IPS DF 19.7 (cell line): ENCODE measurements at regions not wholly inside any gene's neighbourhood (a gene's known extent, or its start where the extent isn't known, plus 50 kb on each side); places are given as distances from the start of the nearest gene placed in this dataset.
"Not testable (repeated sequence)": the region's sequence is repeated elsewhere in the genome, so short reads cannot be mapped to it uniquely, and the experiment has no call there.

Experiments used
- DNase-seq: peaks from one replicate; pipeline ENCODE4 v3.0.0-alpha.2; 2013; ENCODE audit warnings: low read depth, low spot score

DNA sequence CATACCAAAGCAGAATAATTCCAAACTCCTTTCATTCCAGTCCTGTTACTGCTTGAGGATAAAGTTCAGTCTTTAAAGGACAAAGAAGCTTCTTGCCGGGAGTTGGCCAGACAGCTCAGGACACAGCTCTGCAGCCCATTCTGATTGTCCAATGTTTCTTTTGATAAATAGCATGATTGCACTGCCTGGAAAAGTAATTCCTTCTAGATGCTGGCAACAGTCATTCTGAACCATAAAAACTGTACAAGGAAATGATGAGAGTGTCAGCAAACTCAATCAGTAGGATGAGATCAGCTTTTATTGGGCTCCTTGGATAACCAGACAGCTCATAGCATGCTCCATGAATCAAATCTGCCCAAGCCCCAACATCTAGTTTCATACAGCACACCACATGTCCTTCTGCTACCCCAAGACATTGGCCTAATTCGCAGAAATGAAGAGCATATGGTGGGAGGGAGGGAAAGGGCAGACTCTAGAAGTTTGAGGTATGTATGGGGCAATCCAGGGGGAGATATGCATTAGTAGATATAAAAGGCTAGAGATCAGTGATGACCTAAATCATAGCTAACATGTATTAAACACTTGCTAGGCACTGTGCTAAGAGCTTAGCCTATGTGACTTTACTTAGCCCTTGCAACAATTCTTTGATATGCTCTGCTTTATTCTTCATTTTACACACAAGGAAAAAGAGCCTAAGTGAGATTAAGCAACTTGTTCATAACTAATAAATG is 219.9 kb upstream of the NREP start:
- DNase-seq = no peak

DNA sequence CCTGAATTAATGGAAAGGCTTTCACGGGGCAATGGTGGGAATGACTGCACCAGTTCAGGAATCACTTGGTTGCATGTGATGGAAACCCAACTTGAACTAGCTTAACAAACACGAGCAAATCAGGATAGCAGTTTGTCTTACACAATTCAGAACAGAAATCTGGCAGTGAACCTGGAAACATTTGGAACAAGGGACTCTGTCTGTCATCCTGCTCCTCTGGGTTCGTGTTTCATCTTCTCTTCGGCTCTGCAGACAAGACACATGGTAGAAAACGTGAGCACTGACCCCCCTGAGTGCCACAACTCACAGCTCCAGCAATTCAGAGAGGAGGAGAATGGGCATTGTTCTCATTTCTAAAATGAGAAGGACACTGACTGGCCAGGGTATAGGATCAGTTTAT is 218.1 kb upstream of the NREP start:
- DNase-seq = no peak

DNA sequence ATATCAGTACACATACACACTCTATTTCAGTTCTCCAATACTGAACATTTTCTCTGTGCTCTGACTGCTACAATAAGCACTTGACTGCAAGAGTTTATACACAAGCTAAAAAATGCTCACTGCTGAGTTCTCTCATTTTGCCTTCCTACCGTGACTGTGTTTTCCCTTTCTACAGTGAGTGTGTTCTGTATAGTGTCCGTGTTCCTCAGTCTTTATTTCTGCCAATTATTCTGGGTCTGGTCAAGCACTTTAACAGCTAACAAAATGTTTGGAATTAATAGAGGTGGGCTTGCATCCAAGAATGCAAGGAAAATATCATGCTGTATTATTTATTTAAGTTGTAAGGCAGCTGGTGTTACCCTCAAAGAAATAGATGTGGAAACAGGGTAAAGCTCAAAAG is 217.0 kb upstream of the NREP start:
- DNase-seq = no peak

DNA sequence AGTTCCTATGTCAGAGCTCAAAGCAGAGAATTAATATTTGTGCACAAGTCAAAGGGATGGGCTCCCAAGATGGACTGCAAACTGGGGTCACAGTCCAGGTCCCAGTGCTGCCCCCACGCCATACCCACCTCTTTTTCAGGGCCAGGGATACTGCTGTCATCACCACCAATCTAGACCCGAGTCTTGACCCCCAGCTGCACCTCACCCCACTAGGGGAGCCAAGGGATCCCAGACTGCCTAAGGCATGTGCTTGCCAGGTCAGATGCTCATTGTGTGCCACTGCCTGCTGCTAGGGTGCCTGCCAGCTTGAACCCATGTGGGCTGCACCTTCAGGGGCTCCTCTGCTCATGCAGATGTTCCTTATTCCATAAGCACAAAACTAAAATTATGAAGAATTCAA is 215.6 kb upstream of the NREP start:
- DNase-seq = no peak

DNA sequence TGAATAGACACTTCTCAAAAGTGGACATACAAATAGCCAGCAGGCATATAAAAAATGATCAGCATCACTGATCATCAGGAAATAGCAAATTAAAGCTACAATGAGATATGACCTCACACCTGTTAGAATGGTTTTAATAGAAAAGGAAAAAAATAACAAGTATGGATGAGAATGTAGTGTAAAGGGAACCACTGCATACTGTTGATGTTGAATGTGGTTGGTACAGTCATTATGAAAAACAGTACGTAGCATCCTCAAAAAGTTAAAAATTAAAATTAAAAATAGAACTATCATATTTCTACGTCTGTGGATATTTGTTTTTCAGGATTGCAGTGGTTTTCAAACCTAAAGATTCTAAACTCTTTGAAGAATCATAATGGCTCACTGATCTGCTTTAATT is 215.1 kb upstream of the NREP start:
- no peak for DNase-seq

DNA sequence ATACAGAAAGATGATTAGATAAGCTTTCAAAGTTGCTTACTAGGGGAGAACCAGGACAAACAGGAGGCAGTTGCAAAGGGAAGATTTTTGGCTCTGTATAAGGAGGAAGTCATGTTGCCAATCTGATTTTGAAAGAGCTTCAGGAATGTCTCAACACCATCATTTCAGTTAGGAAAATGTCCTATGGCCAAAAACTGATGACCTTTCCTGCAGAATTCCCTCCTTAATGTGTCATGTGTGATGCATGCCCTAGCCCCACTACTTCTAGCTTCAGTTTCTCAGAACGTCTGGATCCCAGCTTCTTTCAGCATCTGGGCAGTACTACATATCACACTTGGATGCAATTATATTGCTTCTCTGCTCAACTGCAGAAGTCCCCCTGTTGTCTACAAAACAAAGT is 211.5 kb upstream of the NREP start:
- DNase-seq = no peak

DNA sequence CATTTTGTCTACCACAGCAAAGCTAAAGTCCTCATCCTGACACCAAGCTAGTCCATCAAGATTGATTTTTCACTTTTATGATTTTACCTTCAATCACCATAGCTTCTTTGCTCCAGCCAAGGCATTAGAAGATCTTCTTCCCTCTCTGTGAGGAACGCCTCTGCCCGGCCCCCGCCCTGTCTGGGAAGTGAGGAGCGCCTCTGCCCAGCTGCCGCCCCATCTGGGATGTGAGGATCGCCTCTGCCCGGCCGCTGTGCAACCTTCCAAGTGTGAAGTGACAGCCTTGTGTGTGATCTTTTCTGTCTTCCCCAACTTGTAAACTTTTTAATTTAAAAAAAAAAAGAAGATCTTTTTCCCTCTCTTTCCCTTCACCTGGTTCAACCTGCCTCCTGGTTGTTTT is 210.5 kb upstream of the NREP start:
- no peak for DNase-seq

DNA sequence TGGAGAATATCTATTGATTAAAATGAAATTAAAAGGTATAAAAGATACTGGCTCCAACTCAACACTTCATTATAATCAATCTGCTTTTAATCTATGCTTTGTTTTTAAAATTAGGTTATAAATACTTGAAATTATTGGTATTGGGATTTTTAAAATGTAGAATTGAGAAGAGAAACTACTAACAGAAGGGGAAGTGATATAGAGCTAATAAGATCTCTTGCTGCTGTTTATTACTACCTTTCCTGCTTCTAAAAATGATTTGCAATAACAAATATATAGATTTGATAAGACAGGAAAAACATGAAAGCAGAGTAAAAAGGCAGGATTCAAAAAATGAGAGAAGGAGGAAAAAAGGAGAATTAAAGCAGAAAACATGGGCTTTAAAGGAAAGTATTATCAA is 209.3 kb upstream of the NREP start:
- DNase-seq = no peak

DNA sequence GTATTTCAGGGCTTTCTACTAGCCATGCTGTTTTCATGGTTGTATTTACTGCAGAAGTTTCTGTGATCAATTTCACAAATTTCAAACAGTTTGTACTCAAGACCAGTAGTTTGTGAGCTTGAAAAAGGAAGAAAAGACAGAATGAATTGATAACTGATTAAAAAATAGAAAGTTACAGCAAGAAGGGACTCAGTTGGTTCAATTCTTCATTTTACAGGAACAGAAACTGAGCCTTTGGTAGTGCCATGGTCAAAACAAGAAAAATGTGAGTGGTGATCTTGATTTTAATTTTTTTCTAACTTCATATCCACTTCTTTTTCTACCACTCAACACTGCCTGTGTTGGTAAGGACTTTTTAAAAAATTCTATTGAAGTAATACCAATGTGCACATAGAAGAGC is 206.6 kb upstream of the NREP start:
- DNase-seq = no peak

DNA sequence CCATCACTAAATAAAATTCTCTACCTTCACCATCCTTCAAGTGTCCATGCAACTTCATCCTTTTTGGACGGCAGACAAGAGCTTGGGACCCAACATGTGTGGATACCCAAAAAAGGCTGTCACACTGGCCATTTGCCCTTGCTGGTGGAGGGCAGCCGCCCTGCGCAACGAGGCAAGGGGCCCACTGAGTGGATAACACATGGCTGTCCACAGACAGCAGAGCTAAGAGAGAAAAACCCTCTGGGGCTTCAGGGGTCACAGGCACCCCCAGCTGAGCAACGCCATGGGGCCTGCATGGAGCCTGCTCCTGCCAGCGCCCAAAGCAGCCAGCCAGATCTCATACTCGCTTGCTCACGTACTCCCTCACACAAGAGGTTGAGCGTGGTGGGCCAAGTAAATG is 205.9 kb upstream of the NREP start:
- DNase-seq = no peak

DNA sequence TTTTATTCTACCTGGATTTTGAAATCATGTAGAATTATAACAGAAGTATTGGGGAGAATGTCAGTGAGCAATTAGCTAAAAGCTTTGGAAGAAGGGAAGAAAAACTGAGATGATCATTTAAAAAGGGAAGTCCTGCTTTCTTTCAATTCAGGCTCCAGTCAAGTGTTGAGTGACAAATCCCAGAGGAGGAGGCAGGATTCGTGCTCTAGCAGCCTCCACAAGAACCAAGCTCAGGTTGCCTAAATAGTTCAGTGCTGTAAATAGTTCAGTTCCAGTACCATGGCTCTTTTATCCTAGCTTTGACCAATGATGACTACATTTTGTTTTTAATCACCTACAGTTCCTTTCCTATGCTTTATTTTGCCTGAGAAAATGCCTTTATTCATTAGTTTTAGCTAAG is 204.9 kb upstream of the NREP start:
- DNase-seq = no peak

DNA sequence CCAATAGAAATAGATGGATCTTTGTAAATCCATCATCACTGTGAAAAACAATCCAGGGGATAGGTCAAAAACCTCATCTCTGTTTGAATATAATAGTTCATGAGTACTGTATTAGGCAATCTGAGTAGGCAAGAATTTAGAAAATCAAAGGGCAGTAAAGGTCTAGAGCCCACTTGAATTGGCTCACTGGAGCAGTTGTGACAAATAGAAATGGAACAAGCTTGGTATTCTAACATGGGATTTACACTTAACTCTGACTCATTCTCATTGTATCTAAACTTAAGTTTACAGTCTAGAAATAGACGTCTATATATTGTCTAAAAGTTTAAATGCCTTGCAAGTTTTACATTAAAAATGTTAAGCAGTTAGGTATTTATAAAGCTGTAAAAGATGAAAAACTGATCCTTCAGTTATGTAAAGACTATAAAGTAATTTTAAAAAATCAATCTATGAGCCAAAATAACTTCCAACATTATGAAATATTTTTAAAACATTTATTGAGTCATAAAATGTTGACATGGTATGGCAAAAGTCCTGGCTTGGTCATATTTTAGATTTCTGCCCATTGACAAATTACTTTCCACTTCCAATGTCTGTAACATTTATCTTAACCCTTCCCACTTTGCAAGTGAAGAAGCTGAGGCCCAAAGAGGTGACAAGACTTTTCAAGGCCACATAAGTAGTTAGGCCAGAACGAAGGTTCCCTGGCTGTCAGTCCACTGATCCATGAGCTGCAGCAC is 203.7 kb upstream of the NREP start:
- DNase-seq = no peak

DNA sequence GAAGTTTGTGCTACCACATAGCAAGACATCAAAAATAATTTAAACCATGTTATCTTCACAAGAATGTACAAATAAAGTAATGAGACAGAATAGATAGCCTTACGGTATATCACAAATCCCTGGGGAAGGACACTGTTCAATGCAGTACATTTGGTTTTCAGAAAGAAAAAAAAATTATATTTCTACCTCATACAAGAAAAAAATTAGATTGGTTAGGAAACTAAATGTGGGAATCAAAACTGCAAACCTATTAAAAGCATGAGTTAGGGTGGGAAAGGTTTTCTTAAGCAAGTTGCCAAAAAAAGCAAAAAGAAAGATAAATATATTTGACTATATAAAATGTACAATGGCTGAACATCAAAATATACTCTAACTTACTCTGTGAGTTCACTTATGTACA is 201.9 kb upstream of the NREP start:
- no peak for DNase-seq

DNA sequence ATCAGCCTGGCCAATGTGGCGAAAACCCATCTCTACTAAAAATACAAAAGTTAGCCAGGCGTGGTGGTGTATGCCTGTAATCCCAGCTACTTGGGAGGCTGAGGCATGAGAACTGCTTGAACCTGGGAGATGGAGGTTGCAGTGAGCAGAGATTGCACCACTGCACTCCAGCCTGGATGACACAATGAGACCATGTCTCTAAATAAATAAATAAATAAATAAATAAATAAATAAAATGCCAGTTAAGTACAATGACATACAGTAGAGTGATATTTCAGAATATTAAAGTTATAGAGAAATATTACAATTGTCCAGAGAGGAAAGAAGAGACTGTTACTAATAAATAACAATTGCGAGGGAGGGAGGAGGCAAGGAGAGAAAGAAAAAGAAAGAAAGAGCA is 199.8 kb upstream of the NREP start:
- not testable (repeated sequence) for DNase-seq

DNA sequence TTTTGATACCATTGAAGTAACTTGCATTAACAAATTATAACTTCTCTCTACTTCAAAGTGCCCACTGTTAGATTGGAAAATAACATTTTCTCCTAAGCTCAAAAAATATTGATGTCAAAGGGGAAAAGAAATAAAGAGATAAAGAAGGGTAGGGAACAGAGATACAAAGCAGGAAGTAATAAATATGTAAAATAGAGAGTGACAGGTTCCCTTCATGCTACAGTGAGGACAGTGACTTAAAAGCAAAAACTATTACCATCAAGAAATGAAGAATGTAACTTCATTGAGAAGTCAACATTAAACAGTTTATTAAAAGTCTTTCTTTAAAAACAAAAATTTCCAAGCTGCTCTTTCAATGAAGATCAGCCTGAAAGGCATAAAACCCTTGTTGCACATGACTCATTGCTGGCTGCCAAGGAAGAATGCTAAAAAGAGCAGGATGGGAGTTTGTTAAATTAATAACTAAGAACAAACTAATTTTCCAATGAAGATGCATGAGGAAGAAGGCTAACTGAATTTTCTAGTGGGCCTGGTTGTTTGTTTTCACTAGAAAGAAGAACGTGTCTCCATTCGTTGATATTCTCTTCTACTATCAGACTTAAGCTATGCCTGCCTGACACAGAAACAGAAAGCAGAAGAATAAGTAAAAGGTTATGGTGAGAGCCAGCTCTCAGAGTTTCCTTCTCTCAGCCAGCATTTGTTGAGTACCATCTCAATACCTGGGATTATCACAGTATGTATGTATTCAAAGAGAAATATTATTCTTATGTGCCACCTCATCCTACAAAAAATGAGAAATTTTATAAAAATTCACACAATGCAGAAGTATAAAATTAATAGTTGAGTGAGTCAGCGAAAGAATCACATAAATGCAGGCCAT is 197.8 kb upstream of the NREP start:
- no peak for DNase-seq

DNA sequence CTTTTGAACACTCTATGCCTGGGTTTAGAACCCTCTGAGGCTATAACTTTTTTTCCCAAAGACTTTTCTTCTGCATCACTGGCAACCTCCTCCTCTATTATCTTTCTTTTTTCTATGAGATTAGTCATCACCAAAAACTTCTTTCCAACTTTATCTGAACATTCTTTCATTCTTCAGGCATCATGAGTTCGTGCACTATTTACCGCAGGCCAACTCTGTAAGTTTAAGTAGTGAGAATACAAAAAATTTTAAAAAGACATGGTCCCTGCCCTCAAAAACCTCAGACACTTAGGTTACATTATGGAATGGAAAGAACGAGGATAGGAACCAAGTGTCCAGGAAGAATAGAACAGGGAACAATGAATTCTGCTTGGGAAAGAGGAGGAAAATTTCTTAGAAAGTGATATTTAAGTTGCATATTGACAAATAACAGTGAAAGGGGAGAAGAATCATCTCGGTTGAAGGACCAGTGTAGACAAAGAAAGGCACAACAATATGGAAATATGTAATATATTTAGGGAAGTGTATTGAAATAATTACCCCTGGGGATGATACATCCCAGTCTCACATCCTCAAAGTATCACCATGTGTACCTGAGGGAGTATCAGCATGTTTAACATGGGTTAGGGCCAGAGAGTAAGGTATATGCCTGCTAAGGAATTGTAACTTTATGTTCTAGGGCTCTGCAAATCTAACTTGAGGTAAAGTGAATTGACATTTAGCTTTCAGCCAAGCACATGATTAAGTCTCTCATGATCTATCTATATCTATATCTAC is 196.5 kb upstream of the NREP start:
- no peak for DNase-seq

DNA sequence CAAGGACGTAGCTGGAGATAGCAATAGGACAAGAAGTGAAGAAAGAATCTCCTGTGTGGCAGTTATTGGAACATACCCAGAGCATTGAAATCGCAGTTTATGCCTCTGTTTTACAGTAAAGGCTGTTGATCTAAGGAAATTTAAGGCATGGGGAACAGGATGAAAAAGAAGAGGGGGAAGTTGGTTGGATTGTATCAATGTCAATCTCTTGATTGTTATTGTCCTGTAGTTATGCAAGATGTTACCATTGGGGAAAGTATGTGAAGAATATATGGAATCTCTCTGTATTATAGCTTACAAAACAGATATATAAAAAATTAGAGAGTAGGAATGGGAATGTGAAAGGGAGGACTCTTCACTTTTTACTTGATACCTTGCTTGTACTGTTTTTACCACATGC is 195.6 kb upstream of the NREP start:
- DNase-seq = no peak

DNA sequence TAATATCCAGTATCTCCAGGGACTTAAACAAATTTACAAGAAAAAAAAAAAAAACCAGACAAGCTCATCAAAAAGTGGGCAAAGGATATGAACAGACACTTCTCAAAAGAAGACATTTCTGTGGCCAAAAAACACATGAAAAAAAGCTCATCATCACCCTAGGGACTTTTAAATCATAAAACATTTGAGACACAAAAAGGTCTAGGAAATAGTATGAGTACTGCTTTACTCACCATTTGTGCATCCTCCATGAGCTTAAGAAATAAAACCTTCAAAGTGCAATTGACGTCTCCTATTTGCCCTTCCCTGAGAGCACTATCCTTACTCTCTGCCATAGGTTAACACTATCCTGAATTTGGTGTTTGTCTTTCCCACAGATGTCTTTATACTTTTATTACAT is 193.7 kb upstream of the NREP start:
- no peak for DNase-seq

DNA sequence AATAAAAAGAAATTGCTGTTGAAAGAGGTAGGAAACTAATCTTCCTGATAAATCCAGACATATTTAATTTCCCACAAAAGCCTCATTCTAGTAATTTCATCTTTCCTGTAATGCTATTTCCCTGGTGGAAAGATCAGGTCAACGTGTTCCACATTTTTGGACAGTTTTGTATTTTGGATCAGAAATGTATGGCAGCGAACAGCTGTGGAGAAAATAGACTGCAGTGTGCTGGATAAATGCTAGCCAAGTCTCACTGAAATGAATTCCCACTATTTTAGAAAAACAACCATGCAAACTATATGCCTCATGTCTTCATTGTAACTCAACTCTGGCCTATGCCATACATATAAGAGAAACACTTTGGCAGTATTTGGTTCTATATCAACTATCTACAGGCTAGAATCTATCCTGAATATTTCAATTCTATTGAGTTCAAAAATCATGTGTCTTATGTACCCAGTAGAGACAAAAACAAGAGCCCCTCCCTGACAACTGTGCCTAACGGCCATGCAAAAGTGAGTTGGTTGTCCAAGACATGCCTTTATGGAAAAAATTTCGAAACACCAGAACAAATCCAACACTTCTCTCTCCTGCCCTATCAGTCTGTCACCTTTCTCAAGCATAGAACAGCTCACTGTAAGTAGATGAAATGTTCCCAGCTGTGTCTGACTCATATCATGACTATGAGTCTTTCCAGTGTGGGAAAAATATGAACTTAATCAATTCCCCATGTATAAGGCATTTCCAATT is 191.3 kb upstream of the NREP start:
- DNase-seq = no peak

DNA sequence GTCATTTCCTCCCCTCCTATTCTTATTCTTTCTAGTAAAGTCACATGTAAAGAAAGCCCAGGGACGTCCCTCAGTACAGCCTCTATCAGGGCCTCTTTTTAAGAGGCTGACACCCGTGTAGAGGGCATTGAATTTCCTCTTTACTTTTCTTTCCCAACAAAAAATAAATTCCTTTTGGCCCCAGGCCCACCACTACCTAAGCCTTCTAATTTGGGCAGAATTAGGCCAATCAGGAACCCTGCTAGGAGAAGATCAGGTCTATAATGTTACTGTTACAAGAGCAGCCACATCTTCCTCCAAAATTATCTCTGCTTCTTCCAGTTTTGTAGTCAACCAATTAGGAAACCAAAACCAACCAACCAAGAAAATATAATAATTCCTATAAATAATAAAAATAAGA is 189.6 kb upstream of the NREP start:
- no peak for DNase-seq

DNA sequence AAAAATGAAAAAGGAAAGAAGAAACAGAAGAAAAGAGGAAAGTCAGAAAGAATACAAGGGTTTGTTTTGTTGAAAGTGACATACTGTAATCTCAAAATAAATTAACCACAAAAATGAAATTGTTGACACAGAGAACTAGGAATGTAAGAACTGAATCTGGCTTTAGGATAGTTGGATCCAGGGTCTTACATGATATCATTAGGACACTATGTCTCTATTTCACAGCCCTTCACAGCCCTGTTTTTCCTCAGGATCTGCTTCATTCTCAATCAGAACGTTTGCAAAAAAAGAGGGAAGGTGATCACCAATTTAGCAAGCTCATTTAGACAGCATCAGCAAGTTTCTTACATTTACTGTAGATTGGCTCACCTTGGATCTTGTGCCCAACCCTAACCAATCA is 188.5 kb upstream of the NREP start:
- no peak for DNase-seq
